H4 (cell line): ENCODE measurements at regions not wholly inside any gene's neighbourhood (a gene's known extent, or its start where the extent isn't known, plus 50 kb on each side); places are given as distances from the start of the nearest gene placed in this dataset.
"Not testable (repeated sequence)": the region's sequence is repeated elsewhere in the genome, so short reads cannot be mapped to it uniquely, and the experiment has no call there.

ENCODE experiments used
- DNase-seq: peaks from one replicate; pipeline ENCODE4 v3.0.0-alpha.2; 2015; ENCODE audit warnings: low spot score

GRCh38 chr4:183044924-183045640 is 54.0 kb upstream of the WWC2 start:
- not testable (repeated sequence) for DNase-seq

GRCh38 chr4:183038436-183038835 is 60.6 kb upstream of the WWC2 start:
- no peak for DNase-seq

GRCh38 chr4:183035726-183036415 is 63.2 kb upstream of the WWC2 start:
- no peak for DNase-seq

- no peak for DNase-seq
Observed at GRCh38 chr4:183035256-183035655, 63.8 kb upstream of the WWC2 start.

- DNase-seq = no peak
Observed at GRCh38 chr4:183030823-183031222, 68.2 kb upstream of the WWC2 start.

- DNase-seq = no peak
Observed at GRCh38 chr4:183030309-183030708, 68.7 kb upstream of the WWC2 start.

- no peak for DNase-seq
Observed at GRCh38 chr4:183029365-183029764, 69.7 kb upstream of the WWC2 start.

- no peak for DNase-seq
Observed at GRCh38 chr4:183026701-183027100, 72.4 kb upstream of the WWC2 start.

GRCh38 chr4:183022617-183023016 is 76.4 kb upstream of the WWC2 start:
- no peak for DNase-seq

- no peak for DNase-seq
Observed at GRCh38 chr4:183017962-183018361, 81.1 kb upstream of the WWC2 start.

GRCh38 chr4:183014361-183015084 is 84.5 kb upstream of the WWC2 start:
- no peak for DNase-seq

GRCh38 chr4:183013730-183014002 is 85.4 kb upstream of the WWC2 start:
- no peak for DNase-seq

- no peak for DNase-seq
Observed at GRCh38 chr4:183012879-183013729, 86.0 kb upstream of the WWC2 start.

- DNase-seq = peak; percentile 79
Observed at GRCh38 chr4:183011213-183011907, 87.7 kb upstream of the WWC2 start.

GRCh38 chr4:183008492-183008891 is 90.6 kb upstream of the WWC2 start:
- DNase-seq = no peak

GRCh38 chr4:183004370-183004769 is 87.2 kb upstream of the DCTD start:
- DNase-seq = not testable (repeated sequence)

- DNase-seq = no peak
Observed at GRCh38 chr4:182994171-182994570, 77.0 kb upstream of the DCTD start.

- DNase-seq = peak; percentile 44
Observed at GRCh38 chr4:182978152-182978827, 61.1 kb upstream of the DCTD start.

- DNase-seq = peak; percentile 68
Observed at GRCh38 chr4:182975806-182976205, 58.6 kb upstream of the DCTD start.

- DNase-seq = no peak
Observed at GRCh38 chr4:182973941-182974340, 56.8 kb upstream of the DCTD start.

GRCh38 chr4:182973511-182973911 is 56.3 kb upstream of the DCTD start:
- DNase-seq = no peak
